Neuronal stem cell (in vitro differentiated cells): ENCODE measurements at regions not wholly inside any gene's neighbourhood (a gene's known extent, or its start where the extent isn't known, plus 50 kb on each side); places are given as distances from the start of the nearest gene placed in this dataset.
A peak's percentile ranks its signal among the peaks of the same experiment; 100 is the strongest.

Experiments
- DNase-seq: peaks from one replicate; pipeline ENCODE4 v3.0.0-alpha.2; 2013; ENCODE audit warnings: low spot score
- H2AFZ ChIP-seq: one replicate; pipeline ENCODE4 v1.6.1; 2013; ENCODE audit warnings: mild to moderate bottlenecking, low read length, inconsistent platforms
- H2AK5ac ChIP-seq: 2 replicates; pipeline ENCODE4 v1.6.1; 2013; ENCODE audit warnings: low read depth, mild to moderate bottlenecking, inconsistent platforms, low read length, moderate library complexity, mixed read lengths
- H2BK120ac ChIP-seq: 2 replicates; pipeline ENCODE4 v1.6.1; 2013; ENCODE audit warnings: low read depth, mild to moderate bottlenecking, inconsistent platforms, low read length, moderate library complexity, mixed read lengths
- H2BK12ac ChIP-seq: one replicate; pipeline ENCODE4 v1.6.1; 2013; ENCODE audit warnings: low read length, inconsistent platforms
- H2BK15ac ChIP-seq: 2 replicates; pipeline ENCODE4 v1.6.1; 2013; ENCODE audit warnings: mild to moderate bottlenecking, low read length, inconsistent platforms, mixed read lengths
- H2BK5ac ChIP-seq: one replicate; pipeline ENCODE4 v1.6.1; 2013; ENCODE audit warnings: inconsistent platforms, mild to moderate bottlenecking, low read length, moderate library complexity
- H3K14ac ChIP-seq: one replicate; pipeline ENCODE4 v1.6.1; 2013; ENCODE audit warnings: low read length, inconsistent platforms
- H3K18ac ChIP-seq: 2 replicates; pipeline ENCODE4 v1.6.1; 2013; ENCODE audit warnings: low read length, inconsistent platforms
- H3K23ac ChIP-seq: 2 replicates; pipeline ENCODE4 v1.6.1; 2013; ENCODE audit warnings: low read depth, mild to moderate bottlenecking, mixed read lengths, low read length, inconsistent platforms; ENCODE audit not compliant: poor library complexity
- H3K27ac ChIP-seq: replicated peaks from 3 replicates; pipeline ENCODE4 v1.5.1; 2013; ENCODE audit warnings: low read length, inconsistent platforms
- H3K27me3 ChIP-seq, 3 experiments: 2 replicates each; pipeline ENCODE4 v1.6.1; 2013; ENCODE audit warnings: low read length in 3 of 3, mild to moderate bottlenecking in 2 of 3, inconsistent platforms in 1 of 3, low read depth in 1 of 3, mixed read lengths in 1 of 3, moderate library complexity in 1 of 3; ENCODE audit not compliant: control insufficient read depth in 3 of 3, insufficient read depth in 3 of 3
- H3K36me3 ChIP-seq, 2 donors: replicated peaks in 1 of 2; 2 replicates each; pipeline ENCODE4 v1.6.1; 2013; ENCODE audit warnings: low read length in 2 of 2; ENCODE audit not compliant: control insufficient read depth in 2 of 2, insufficient read depth in 2 of 2
- H3K4ac ChIP-seq: 2 replicates; pipeline ENCODE4 v1.6.1; 2013; ENCODE audit warnings: inconsistent platforms, mild to moderate bottlenecking, low read length, moderate library complexity
- H3K4me1 ChIP-seq, 2 donors: 1 replicate in 1 of 2; 2 replicates in 1 of 2; pipeline ENCODE4 v1.6.1; 2013; ENCODE audit warnings: low read length in 2 of 2, low read depth in 1 of 2; ENCODE audit not compliant: control insufficient read depth in 2 of 2, insufficient read depth in 1 of 2
- H3K4me2 ChIP-seq: one replicate; pipeline ENCODE4 v1.6.1; 2013; ENCODE audit warnings: mild to moderate bottlenecking, low read length, inconsistent platforms; ENCODE audit not compliant: insufficient read depth, poor library complexity, severe bottlenecking
- H3K4me3 ChIP-seq, 2 donors: 2 replicates each; pipeline ENCODE4 v1.5.1; 2013; ENCODE audit warnings: low read length in 2 of 2, mild to moderate bottlenecking in 2 of 2, inconsistent platforms in 1 of 2, moderate library complexity in 1 of 2
- H3K79me1 ChIP-seq: one replicate; pipeline ENCODE4 v1.6.1; 2013; ENCODE audit warnings: low read depth, mild to moderate bottlenecking, inconsistent platforms, low read length, moderate library complexity
- H3K9ac ChIP-seq: one replicate; pipeline ENCODE4 v1.6.1; 2013; ENCODE audit warnings: mild to moderate bottlenecking, low read depth, low read length, inconsistent platforms; ENCODE audit not compliant: poor library complexity
- H3K9me3 ChIP-seq, 2 donors: replicated peaks in 1 of 2; 2 replicates each; pipeline versions ENCODE3 to v1.6.1; 2013; ENCODE audit warnings: low read length in 2 of 2, mild to moderate bottlenecking in 2 of 2, inconsistent platforms in 1 of 2, low read depth in 1 of 2, mixed read lengths in 1 of 2, moderate library complexity in 1 of 2; ENCODE audit not compliant: control insufficient read depth in 2 of 2, insufficient read depth in 1 of 2
- H4K8ac ChIP-seq: one replicate; pipeline ENCODE4 v1.6.1; 2013; ENCODE audit warnings: low read depth, mild to moderate bottlenecking, inconsistent platforms, low read length, moderate library complexity
- H4K91ac ChIP-seq: one replicate; pipeline ENCODE4 v1.6.1; 2013; ENCODE audit warnings: low read length, low read depth, mild to moderate bottlenecking, inconsistent platforms; ENCODE audit not compliant: poor library complexity
- WGBS, 2 donors: extraction: QIAGEN DNeasy Blood & Tissue Kit; methylation state at CpG; one replicate each; pipeline ENCODE4 v1.1.7; 2013; ENCODE audit warnings: missing lambda C conversion rate in 2 of 2, mixed read lengths in 1 of 2; ENCODE audit not compliant: insufficient read length in 2 of 2, insufficient replicate concordance in 1 of 2; ENCODE audit errors: extremely low coverage in 2 of 2; 5-methylcytosine and 5-hydroxymethylcytosine counted together

DNA sequence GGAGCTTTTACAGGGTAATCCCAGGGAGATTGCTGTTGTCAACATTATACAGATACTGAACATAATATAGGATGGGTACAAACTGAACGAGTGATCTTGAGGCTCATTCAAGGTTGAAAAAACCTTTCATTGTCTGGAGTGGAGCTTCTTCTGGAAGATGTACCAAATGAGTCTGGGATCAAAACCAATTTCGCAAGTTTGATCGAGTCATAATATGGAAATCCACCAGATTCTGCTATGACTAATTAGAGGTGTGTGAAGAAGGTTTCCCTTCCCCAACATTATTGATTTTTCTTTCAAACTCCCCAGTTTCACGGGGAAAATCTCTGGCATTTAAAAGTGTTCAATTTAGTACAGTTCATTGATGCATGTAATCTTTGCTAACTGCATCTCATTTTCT lies 324.1 kb downstream of the ZFHX3 start:
- Histone ChIP-seq H2BK120ac (no peak overlapping the region), H4K91ac (no peak overlapping the region), H3K36me3 (peaks cover 0 to 1% of the 10 kb centered on the region in 2 donors), H2BK12ac (no peak overlapping the region), H2BK15ac (no peak overlapping the region), H2AFZ (no peak overlapping the region), H3K14ac (no peak overlapping the region), H3K18ac (no peak overlapping the region), H3K4me1 (peaks cover 8 to 18% of the 10 kb centered on the region in 2 donors), H4K8ac (no peak overlapping the region), H3K27me3 (no peaks in the 10 kb centered on the region), H3K4me2 (no peak overlapping the region), H3K4me3 (no peak overlapping the region), H2AK5ac (no peak overlapping the region), H3K23ac (no peak overlapping the region), H3K27ac (no peak overlapping the region), H2BK5ac (no peak overlapping the region), H3K9me3 (no peaks in the 10 kb centered on the region), H3K79me1 (no peaks in the 10 kb centered on the region), H3K4ac (no peak overlapping the region), H3K9ac (no peak overlapping the region)
- no peak for DNase-seq
- WGBS, 2 donors, result no CpG with 5 or more reads among the region's 4 CpGs

DNA sequence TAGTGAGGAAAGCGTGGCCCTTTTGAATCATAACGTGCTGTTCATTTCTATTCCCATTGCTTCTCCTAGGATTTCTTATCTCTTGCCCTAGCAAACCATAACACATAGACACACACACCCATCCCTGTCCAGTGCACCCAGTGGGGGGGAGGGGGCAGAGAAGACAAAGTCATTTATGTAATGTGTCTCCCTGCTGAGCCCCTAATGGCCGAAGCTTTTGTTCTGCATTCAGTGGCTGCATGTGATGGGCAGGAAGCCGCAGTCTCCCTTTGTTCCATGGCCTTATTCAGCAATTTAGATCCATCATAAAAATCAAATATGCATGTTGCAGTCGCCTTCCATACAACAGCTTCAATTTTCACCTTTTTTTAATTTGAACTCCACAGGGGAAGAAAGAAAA lies 325.4 kb downstream of the ZFHX3 start:
- no peak overlapping the region for H4K8ac ChIP-seq
- H3K36me3 ChIP-seq, result peaks cover 0 to 2% of the 10 kb centered on the region in 2 donors
- H3K23ac ChIP-seq, result no peak overlapping the region
- peak; percentile 17 for DNase-seq
- H2BK12ac ChIP-seq, result no peak overlapping the region
- no peak overlapping the region for H2AK5ac ChIP-seq
- no peak overlapping the region for H4K91ac ChIP-seq
- no peak overlapping the region for H3K9ac ChIP-seq
- H3K4ac ChIP-seq, result no peak overlapping the region
- no peak overlapping the region for H2BK15ac ChIP-seq
- no peak overlapping the region for H2BK5ac ChIP-seq
- H3K27me3 ChIP-seq, result no peaks in the 10 kb centered on the region
- H3K4me3 ChIP-seq, result no peak overlapping the region
- no peak overlapping the region for H2BK120ac ChIP-seq
- H3K18ac ChIP-seq, result no peak overlapping the region
- peak overlapping the region; percentile 21 for H3K4me2 ChIP-seq
- H2AFZ ChIP-seq, result peak overlapping the region; percentile 50
- WGBS, 2 donors, result no CpG with 5 or more reads among the region's 5 CpGs
- H3K79me1 ChIP-seq, result no peaks in the 10 kb centered on the region
- H3K14ac ChIP-seq, result no peak overlapping the region
- no peak overlapping the region for H3K27ac ChIP-seq
- H3K9me3 ChIP-seq, result no peaks in the 10 kb centered on the region
- H3K4me1 ChIP-seq, result peaks cover 8 to 18% of the 10 kb centered on the region in 2 donors

DNA sequence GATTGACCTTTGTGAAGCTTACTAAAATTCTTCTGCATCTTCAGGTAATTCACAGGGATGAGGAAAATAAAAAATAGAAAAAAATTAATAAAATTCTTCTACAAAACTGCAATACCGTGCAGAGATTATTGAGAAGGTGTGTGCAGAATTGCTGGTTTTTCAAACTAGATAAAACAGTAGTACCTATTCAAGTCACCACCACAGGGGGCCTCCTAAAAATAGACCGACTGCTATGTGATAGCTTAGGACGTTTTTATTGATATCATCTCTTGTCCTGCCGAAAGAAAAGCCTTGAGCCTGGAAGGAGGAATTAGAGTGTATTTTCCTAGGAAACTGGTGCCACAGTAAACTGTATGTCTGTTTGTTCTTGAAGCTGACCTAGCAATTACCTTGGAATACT lies 325.9 kb downstream of the ZFHX3 start:
- no peak overlapping the region for H3K14ac ChIP-seq
- H4K8ac ChIP-seq, result no peak overlapping the region
- no peak overlapping the region for H2BK12ac ChIP-seq
- no CpG with 5 or more reads among the region's 4 CpGs for WGBS, 2 donors
- no peak overlapping the region for H2AK5ac ChIP-seq
- H3K27ac ChIP-seq, result no peak overlapping the region
- no peak overlapping the region for H3K9ac ChIP-seq
- H3K9me3 ChIP-seq, result peaks cover 0 to 2% of the 10 kb centered on the region in 2 donors
- H4K91ac ChIP-seq, result no peak overlapping the region
- H3K36me3 ChIP-seq, result peaks cover 0 to 8% of the 10 kb centered on the region in 2 donors
- no peak overlapping the region for H3K18ac ChIP-seq
- no peak overlapping the region for H2BK15ac ChIP-seq
- H2BK120ac ChIP-seq, result no peak overlapping the region
- no peak overlapping the region for H3K4ac ChIP-seq
- no peaks in the 10 kb centered on the region for H3K79me1 ChIP-seq
- H3K4me1 ChIP-seq, result peaks cover 8 to 18% of the 10 kb centered on the region in 2 donors
- no peak overlapping the region for H3K23ac ChIP-seq
- peak overlapping the region; percentile 50 for H2AFZ ChIP-seq
- no peak overlapping the region for H2BK5ac ChIP-seq
- H3K4me2 ChIP-seq, result no peak overlapping the region
- no peaks in the 10 kb centered on the region for H3K27me3 ChIP-seq
- DNase-seq, result no peak
- H3K4me3 ChIP-seq, result no peak overlapping the region

DNA sequence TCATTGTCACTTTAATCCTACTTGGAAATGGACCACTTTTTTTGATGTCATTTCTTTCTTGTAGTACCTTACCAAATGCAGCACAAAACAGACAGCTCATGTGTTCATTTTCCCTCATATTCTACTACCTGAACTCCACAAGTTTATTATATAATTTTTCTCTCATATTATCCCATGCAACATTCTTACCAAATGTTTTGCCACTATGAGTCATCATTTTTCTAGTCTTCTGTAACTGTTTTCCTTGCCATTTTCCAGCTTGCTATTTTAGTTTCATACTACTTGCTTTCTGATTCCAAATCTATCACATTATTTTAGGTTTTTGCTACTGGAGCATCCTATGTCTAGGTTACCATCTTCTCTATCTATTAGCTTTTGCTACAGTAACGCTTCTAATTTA lies 332.7 kb downstream of the ZFHX3 start:
- Histone ChIP-seq H3K79me1 (no peaks in the 10 kb centered on the region), H3K23ac (no peak overlapping the region), H3K14ac (no peak overlapping the region), H3K4ac (no peak overlapping the region), H2AK5ac (no peak overlapping the region), H2BK12ac (no peak overlapping the region), H2BK15ac (no peak overlapping the region), H3K18ac (no peak overlapping the region), H3K9me3 (peaks cover 8 to 55% of the 10 kb centered on the region in 2 donors), H3K36me3 (peaks cover 8 to 34% of the 10 kb centered on the region in 2 donors), H2BK5ac (no peak overlapping the region), H3K27me3 (no peaks in the 10 kb centered on the region), H3K4me1 (peaks cover 0 to 2% of the 10 kb centered on the region in 2 donors), H2AFZ (no peak overlapping the region), H4K91ac (no peak overlapping the region), H2BK120ac (no peak overlapping the region), H3K4me2 (no peak overlapping the region), H3K27ac (no peak overlapping the region), H3K9ac (no peak overlapping the region), H4K8ac (no peak overlapping the region), H3K4me3 (no peak overlapping the region)
- no peak for DNase-seq
- WGBS, 2 donors, result no CpG with 5 or more reads among the region's 1 CpG
